Trophoblast cell (in vitro differentiated cells and primary cell): ENCODE measurements at regions not wholly inside any gene's neighbourhood (a gene's known extent, or its start where the extent isn't known, plus 50 kb on each side); places are given as distances from the start of the nearest gene placed in this dataset.
"Not testable (repeated sequence)": the region's sequence is repeated elsewhere in the genome, so short reads cannot be mapped to it uniquely, and the experiment has no call there.

Experiments
- DNase-seq, 2 donors: peaks; one replicate each; pipeline ENCODE4 v3.0.0-alpha.2; 2016
- H2AFZ ChIP-seq: 2 replicates; pipeline ENCODE4 v1.6.1; 2013; ENCODE audit warnings: low read length, moderate library complexity, mild to moderate bottlenecking; ENCODE audit not compliant: insufficient read depth, poor library complexity
- H2AK5ac ChIP-seq: 2 replicates; pipeline ENCODE4 v1.6.1; 2013; ENCODE audit warnings: mild to moderate bottlenecking, low read length
- H2BK120ac ChIP-seq: 2 replicates; pipeline ENCODE4 v1.6.1; 2013; ENCODE audit warnings: low read length, mild to moderate bottlenecking, moderate library complexity; ENCODE audit not compliant: insufficient read depth, poor library complexity
- H2BK12ac ChIP-seq: 2 replicates; pipeline ENCODE4 v1.6.1; 2013; ENCODE audit warnings: mild to moderate bottlenecking, low read length, moderate library complexity
- H2BK5ac ChIP-seq: 2 replicates; pipeline ENCODE4 v1.6.1; 2013; ENCODE audit warnings: low read length, low read depth, moderate library complexity, mild to moderate bottlenecking; ENCODE audit not compliant: poor library complexity
- H3K14ac ChIP-seq: 2 replicates; pipeline ENCODE4 v1.6.1; 2013; ENCODE audit warnings: mild to moderate bottlenecking, low read length
- H3K18ac ChIP-seq: 2 replicates; pipeline ENCODE4 v1.6.1; 2013; ENCODE audit warnings: mild to moderate bottlenecking, low read length
- H3K23ac ChIP-seq: 2 replicates; pipeline ENCODE4 v1.6.1; 2013; ENCODE audit warnings: low read length
- H3K27ac ChIP-seq: 2 replicates; pipeline ENCODE4 v1.5.1; 2013; ENCODE audit warnings: low read depth, mild to moderate bottlenecking, inconsistent platforms, low read length, moderate library complexity
- H3K27me3 ChIP-seq: 2 replicates; pipeline ENCODE4 v1.6.1; 2013; ENCODE audit warnings: inconsistent platforms, mild to moderate bottlenecking, low read length, moderate library complexity; ENCODE audit not compliant: insufficient read depth
- H3K36me3 ChIP-seq, 2 experiments: 1 replicate in 1 of 2; 2 replicates in 1 of 2; pipeline ENCODE4 v1.6.1; 2013; ENCODE audit warnings: low read length in 2 of 2, mild to moderate bottlenecking in 2 of 2, moderate library complexity in 1 of 2; ENCODE audit not compliant: insufficient read depth in 2 of 2, control insufficient read depth in 1 of 2
- H3K4ac ChIP-seq: 2 replicates; pipeline ENCODE4 v1.6.1; 2013; ENCODE audit warnings: low read depth, mild to moderate bottlenecking, low read length, moderate library complexity
- H3K4me1 ChIP-seq, 2 experiments: 1 replicate in 1 of 2; 2 replicates in 1 of 2; pipeline ENCODE4 v1.6.1; 2013; ENCODE audit warnings: low read length in 2 of 2, mild to moderate bottlenecking in 2 of 2, moderate library complexity in 1 of 2; ENCODE audit not compliant: insufficient read depth in 2 of 2, control insufficient read depth in 1 of 2
- H3K4me2 ChIP-seq: 2 replicates; pipeline ENCODE4 v1.6.1; 2013; ENCODE audit warnings: inconsistent platforms, mild to moderate bottlenecking, low read length, moderate library complexity
- H3K4me3 ChIP-seq: 2 replicates; pipeline ENCODE4 v1.5.1; 2013; ENCODE audit warnings: mild to moderate bottlenecking, low read depth, low read length, inconsistent platforms
- H3K79me1 ChIP-seq: one replicate; pipeline ENCODE4 v1.6.1; 2013; ENCODE audit warnings: low read length
- H3K79me2 ChIP-seq: 2 replicates; pipeline ENCODE4 v1.6.1; 2013; ENCODE audit warnings: low read length, mild to moderate bottlenecking; ENCODE audit not compliant: control insufficient read depth, insufficient read depth, poor library complexity
- H3K9ac ChIP-seq: 2 replicates; pipeline ENCODE4 v1.6.1; 2013; ENCODE audit warnings: mild to moderate bottlenecking, low read length
- H3K9me3 ChIP-seq: 2 replicates; pipeline ENCODE4 v1.6.1; 2013; ENCODE audit warnings: low read depth, mild to moderate bottlenecking, control low read depth, inconsistent platforms, low read length; ENCODE audit not compliant: insufficient read depth
- H4K12ac ChIP-seq: 2 replicates; pipeline ENCODE4 v1.6.1; 2013; ENCODE audit warnings: low read depth, mild to moderate bottlenecking, low read length, moderate library complexity
- H4K8ac ChIP-seq: 2 replicates; pipeline ENCODE4 v1.6.1; 2013; ENCODE audit warnings: low read depth, mild to moderate bottlenecking, low read length, moderate library complexity
- H4K91ac ChIP-seq: one replicate; pipeline ENCODE4 v1.6.1; 2013; ENCODE audit warnings: low read depth, mild to moderate bottlenecking, low read length, moderate library complexity
- WGBS: extraction: QIAGEN DNeasy Blood & Tissue Kit; methylation state at CpG from one replicate; pipeline ENCODE4 v1.1.7; 2013; ENCODE audit warnings: missing lambda C conversion rate; ENCODE audit not compliant: insufficient read length, insufficient coverage; ENCODE audit errors: extremely low coverage; 5-methylcytosine and 5-hydroxymethylcytosine counted together

DNA sequence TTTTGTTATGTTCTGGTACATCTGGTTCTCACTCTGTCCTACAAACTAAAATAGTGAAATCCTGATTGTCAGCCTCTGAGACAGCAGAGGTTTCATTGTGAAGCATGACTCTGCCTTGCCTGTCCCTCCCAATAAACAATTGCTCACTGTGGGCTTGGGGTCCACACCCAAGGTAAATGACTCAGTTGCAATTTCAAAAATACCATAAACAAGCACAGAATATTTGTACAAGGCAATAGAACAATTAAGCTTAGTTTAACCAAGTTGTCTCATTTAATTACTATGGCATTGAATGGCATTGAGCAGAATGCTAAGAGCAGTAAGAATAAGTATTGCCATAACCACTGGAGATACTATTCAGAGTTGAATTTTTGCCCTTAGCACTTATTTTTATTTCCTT lies 353.6 kb downstream of the SPRY2 start:
- Histone ChIP-seq H3K18ac (no peak overlapping the region), H4K91ac (no peak overlapping the region), H2BK12ac (no peak overlapping the region), H3K4ac (no peak overlapping the region), H4K8ac (no peak overlapping the region), H2AFZ (no peak overlapping the region), H3K27me3 (no peaks in the 10 kb centered on the region), H3K27ac (no peak overlapping the region), H3K23ac (no peak overlapping the region), H2AK5ac (no peak overlapping the region), H3K79me2 (no peaks in the 10 kb centered on the region), H3K4me1 (peaks cover 0 to 2% of the 10 kb centered on the region in 2 experiments), H3K14ac (no peak overlapping the region), H3K9ac (no peak overlapping the region), H3K79me1 (no peaks in the 10 kb centered on the region), H3K4me2 (no peak overlapping the region), H4K12ac (no peak overlapping the region), H2BK5ac (no peak overlapping the region), H3K36me3 (no peaks in the 10 kb centered on the region), H3K4me3 (no peak overlapping the region), H2BK120ac (no peak overlapping the region), H3K9me3 (no peaks in the 10 kb centered on the region)
- no peak for DNase-seq

DNA sequence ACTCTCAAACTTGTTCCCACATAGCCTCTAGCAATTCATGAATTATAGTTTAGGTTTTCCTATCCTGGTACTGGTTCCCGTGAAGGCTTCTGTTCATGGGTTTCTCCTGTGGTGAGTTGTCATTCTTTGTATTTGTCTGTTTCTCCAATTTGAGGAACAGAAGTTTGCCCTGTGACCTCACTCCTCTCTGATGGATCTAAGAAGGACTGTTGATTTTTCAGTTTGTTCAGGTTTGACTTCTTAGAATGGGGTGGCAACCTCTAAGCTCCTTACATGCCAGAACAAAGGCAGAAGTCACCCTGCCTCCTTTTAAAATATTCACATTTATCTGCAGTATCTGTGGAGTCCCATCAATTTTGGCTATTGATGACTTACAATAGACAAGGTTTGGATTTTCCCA lies 354.0 kb downstream of the SPRY2 start:
- Histone ChIP-seq H3K36me3 (no peaks in the 10 kb centered on the region), H3K9me3 (no peaks in the 10 kb centered on the region), H3K79me2 (no peaks in the 10 kb centered on the region), H3K14ac (no peak overlapping the region), H3K79me1 (no peaks in the 10 kb centered on the region), H3K23ac (no peak overlapping the region), H2AK5ac (no peak overlapping the region), H3K4ac (no peak overlapping the region), H3K4me2 (no peak overlapping the region), H2AFZ (no peak overlapping the region), H4K91ac (no peak overlapping the region), H2BK5ac (no peak overlapping the region), H3K27me3 (no peaks in the 10 kb centered on the region), H3K27ac (no peak overlapping the region), H3K4me1 (peaks cover 0 to 2% of the 10 kb centered on the region in 2 experiments), H4K12ac (no peak overlapping the region), H3K9ac (no peak overlapping the region), H3K4me3 (no peak overlapping the region), H4K8ac (no peak overlapping the region), H2BK12ac (no peak overlapping the region), H3K18ac (no peak overlapping the region), H2BK120ac (no peak overlapping the region)
- no CpG with 5 or more reads among the region's 1 CpG for WGBS
- no peak for DNase-seq

GRCh38 chr13:79974935-79975650 lies 365.8 kb downstream of the SPRY2 start:
- not testable (repeated sequence) for H3K4ac ChIP-seq, H3K18ac ChIP-seq, H2AK5ac ChIP-seq, H3K79me1 ChIP-seq, H3K4me1 ChIP-seq, H3K79me2 ChIP-seq, H3K14ac ChIP-seq, H2BK5ac ChIP-seq, H4K91ac ChIP-seq, DNase-seq, H3K27me3 ChIP-seq, H2AFZ ChIP-seq, H3K4me2 ChIP-seq, H3K23ac ChIP-seq, H4K12ac ChIP-seq, H4K8ac ChIP-seq, H2BK120ac ChIP-seq, H3K9ac ChIP-seq, H3K4me3 ChIP-seq, H3K36me3 ChIP-seq, H2BK12ac ChIP-seq, H3K9me3 ChIP-seq, H3K27ac ChIP-seq
- no CpG with 5 or more reads among the region's 7 CpGs for WGBS

- H3K4me3 ChIP-seq, result no peak overlapping the region
- H3K9ac ChIP-seq, result no peak overlapping the region
- no peak overlapping the region for H3K18ac ChIP-seq
- H2BK12ac ChIP-seq, result no peak overlapping the region
- no peak overlapping the region for H2BK5ac ChIP-seq
- H3K4me2 ChIP-seq, result no peak overlapping the region
- H3K79me2 ChIP-seq, result no peaks in the 10 kb centered on the region
- H3K14ac ChIP-seq, result no peak overlapping the region
- H3K4ac ChIP-seq, result no peak overlapping the region
- no peak overlapping the region for H4K91ac ChIP-seq
- H4K12ac ChIP-seq, result no peak overlapping the region
- DNase-seq, result peak in 1 of 2 donors; percentile 29
- no peaks in the 10 kb centered on the region for H3K4me1 ChIP-seq
- WGBS, result no CpG with 5 or more reads among the region's 4 CpGs
- no peaks in the 10 kb centered on the region for H3K27me3 ChIP-seq
- no peak overlapping the region for H2AFZ ChIP-seq
- no peaks in the 10 kb centered on the region for H3K79me1 ChIP-seq
- H3K23ac ChIP-seq, result no peak overlapping the region
- no peak overlapping the region for H3K27ac ChIP-seq
- no peak overlapping the region for H2BK120ac ChIP-seq
- H4K8ac ChIP-seq, result no peak overlapping the region
- H2AK5ac ChIP-seq, result no peak overlapping the region
- H3K9me3 ChIP-seq, result peaks cover 6% of the 10 kb centered on the region
- no peaks in the 10 kb centered on the region for H3K36me3 ChIP-seq
Measured at GRCh38 chr13:79973533-79973963, 367.4 kb downstream of the SPRY2 start.
